Ureter (tissue), 1 donor: ENCODE measurements at regions not wholly inside any gene's neighbourhood (a gene's known extent, or its start where the extent isn't known, plus 50 kb on each side); places are given as distances from the start of the nearest gene placed in this dataset.
A peak's percentile ranks its signal among the peaks of the same experiment; 100 is the strongest.

Experiments
- DNase-seq: peaks from one replicate; pipeline ENCODE4 v3.0.0-alpha.2; 2020; ENCODE audit warnings: low spot score
- donor health status: DM: yes; HTN: yes; CAD: no.

GRCh38 chr7:18153183-18153748, 125.6 kb upstream of the PRPS1L1 start:
- DNase-seq, result no peak

- no peak for DNase-seq
Measured at GRCh38 chr7:18154726-18155125, 127.1 kb upstream of the PRPS1L1 start.

- DNase-seq, result no peak
Measured at GRCh38 chr7:18157233-18157632, 129.6 kb upstream of the PRPS1L1 start.

- DNase-seq, result no peak
Measured at GRCh38 chr7:18162657-18163056, 135.0 kb upstream of the PRPS1L1 start.

GRCh38 chr7:18163091-18163490, 135.4 kb upstream of the PRPS1L1 start:
- DNase-seq, result no peak

GRCh38 chr7:18165166-18165565, 137.5 kb upstream of the PRPS1L1 start:
- no peak for DNase-seq

- DNase-seq, result no peak
Measured at GRCh38 chr7:18166002-18166401, 138.4 kb upstream of the PRPS1L1 start.

GRCh38 chr7:18167815-18168214, 140.2 kb upstream of the PRPS1L1 start:
- no peak for DNase-seq

- no peak for DNase-seq
Measured at GRCh38 chr7:18174996-18175395, 147.3 kb upstream of the PRPS1L1 start.

GRCh38 chr7:18175801-18176450, 148.3 kb upstream of the PRPS1L1 start:
- DNase-seq, result no peak

- DNase-seq, result no peak
Measured at GRCh38 chr7:18177129-18177814, 149.6 kb upstream of the PRPS1L1 start.

- DNase-seq, result peak; percentile 45
Measured at GRCh38 chr7:18177815-18178660, 150.4 kb upstream of the PRPS1L1 start.

GRCh38 chr7:18179093-18179492, 151.4 kb upstream of the PRPS1L1 start:
- no peak for DNase-seq

GRCh38 chr7:18180685-18181084, 153.0 kb upstream of the PRPS1L1 start:
- no peak for DNase-seq

- no peak for DNase-seq
Measured at GRCh38 chr7:18189500-18190126, 162.0 kb upstream of the PRPS1L1 start.

- DNase-seq, result no peak
Measured at GRCh38 chr7:18191341-18191740, 163.7 kb upstream of the PRPS1L1 start.

- no peak for DNase-seq
Measured at GRCh38 chr7:18191862-18192625, 164.4 kb upstream of the PRPS1L1 start.

- DNase-seq, result no peak
Measured at GRCh38 chr7:18194616-18195015, 167.0 kb upstream of the PRPS1L1 start.

- DNase-seq, result no peak
Measured at GRCh38 chr7:18196638-18197037, 169.0 kb upstream of the PRPS1L1 start.

- no peak for DNase-seq
Measured at GRCh38 chr7:18198868-18199267, 171.2 kb upstream of the PRPS1L1 start.

- DNase-seq, result no peak
Measured at GRCh38 chr7:18200266-18200665, 172.6 kb upstream of the PRPS1L1 start.
